HEK293T (cell line): ENCODE measurements at regions not wholly inside any gene's neighbourhood (a gene's known extent, or its start where the extent isn't known, plus 50 kb on each side); places are given as distances from the start of the nearest gene placed in this dataset.

Source experiments
- BHLHE40 ChIP-seq: fragments of 450-650 bp; IDR thresholded peaks from 2 replicates; pipeline ENCODE4 v1.6.1; 2016; ENCODE audit warnings: mild to moderate bottlenecking, moderate library complexity, borderline replicate concordance
- ELF4 ChIP-seq: fragments of 450-650 bp; IDR thresholded peaks from 2 replicates; pipeline ENCODE4 v1.6.1; 2017; ENCODE audit warnings: antibody characterized with exemption
- FOXA1 ChIP-seq: fragments of 450-650 bp; IDR thresholded peaks from 2 replicates; pipeline ENCODE4 v1.6.1; 2016; ENCODE audit warnings: mild to moderate bottlenecking
- FOXM1 ChIP-seq: fragments of 450-650 bp; IDR thresholded peaks from 2 replicates; pipeline ENCODE4 v1.6.1; 2017; ENCODE audit warnings: mild to moderate bottlenecking, borderline replicate concordance
- HDGF ChIP-seq: fragments of 450-650 bp; IDR thresholded peaks from 2 replicates; pipeline ENCODE4 v1.6.1; 2017; ENCODE audit warnings: antibody characterized with exemption, borderline replicate concordance
- L3MBTL2 ChIP-seq: fragments of 450-650 bp; conservative IDR thresholded peaks from 2 replicates; pipeline ENCODE4 v1.6.1; 2016; ENCODE audit warnings: mild to moderate bottlenecking
- PKNOX1 ChIP-seq: fragments of 450-650 bp; IDR thresholded peaks from 2 replicates; pipeline ENCODE4 v1.6.1; 2016
- SP1 ChIP-seq: fragments of 450-650 bp; IDR thresholded peaks from 2 replicates; pipeline ENCODE4 v1.6.1; 2017
- SUZ12 ChIP-seq: fragments of 450-650 bp; IDR thresholded peaks from 2 replicates; pipeline ENCODE4 v1.6.1; 2016; ENCODE audit warnings: mild to moderate bottlenecking
- TARDBP ChIP-seq: fragments of 450-650 bp; IDR thresholded peaks from 2 replicates; pipeline ENCODE4 v1.6.1; 2016
- ZNF384 ChIP-seq: fragments of 450-650 bp; IDR thresholded peaks from 2 replicates; pipeline ENCODE4 v1.6.1; 2016

GRCh38 chr18:22745966-22746365 lies 187.2 kb upstream of the RBBP8 start:
- TF ChIP-seq BHLHE40: no peak
- no peak for TF ChIP-seq ELF4
- no peak for TF ChIP-seq SP1
- no peak for TF ChIP-seq HDGF
- no peak for TF ChIP-seq FOXM1
- no peak for TF ChIP-seq ZNF384
- no peak for TF ChIP-seq TARDBP
- TF ChIP-seq SUZ12: no peak
- no peak for TF ChIP-seq FOXA1
- TF ChIP-seq L3MBTL2: no peak
- TF ChIP-seq PKNOX1: no peak
